T-helper 2 cell treated with Interferon-gamma antibody and Interleukin-4, amounts not matched to agents 5 μg/mL and 100 μg/mL, for 36 hours (primary cell): ENCODE measurements at regions not wholly inside any gene's neighbourhood (a gene's known extent, or its start where the extent isn't known, plus 50 kb on each side); places are given as distances from the start of the nearest gene placed in this dataset.

ENCODE experiments used
- DNase-seq: peaks from one replicate; pipeline ENCODE4 v3.0.0; 2021; ENCODE audit warnings: low spot score
- H3K27ac Mint-ChIP-seq: one replicate; pipeline ENCODE4 v1.8.0; 2021; ENCODE audit warnings: mild to moderate bottlenecking, mixed read lengths
- H3K27me3 Mint-ChIP-seq: one replicate; pipeline ENCODE4 v1.8.0; 2021; ENCODE audit warnings: low read depth, mixed read lengths
- H3K36me3 Mint-ChIP-seq: one replicate; pipeline ENCODE4 v1.8.0; 2021; ENCODE audit warnings: low read depth, mixed read lengths
- H3K4me1 Mint-ChIP-seq: one replicate; pipeline ENCODE4 v1.8.0; 2021; ENCODE audit warnings: low read depth, mixed read lengths
- H3K4me3 Mint-ChIP-seq: one replicate; pipeline ENCODE4 v1.8.0; 2022; ENCODE audit warnings: mild to moderate bottlenecking, moderate library complexity, mixed read lengths
- H3K9me3 Mint-ChIP-seq: one replicate; pipeline ENCODE4 v1.8.0; 2021; ENCODE audit warnings: mixed read lengths

GRCh38 chr1:87505391-87505983 is 176.8 kb downstream of the LMO4 start:
- Mint-ChIP-seq H3K36me3 (no peaks in the 10 kb centered on the region), H3K4me1 (peaks cover 2% of the 10 kb centered on the region), H3K27me3 (peaks cover 10% of the 10 kb centered on the region), H3K9me3 (no peaks in the 10 kb centered on the region), H3K27ac (no peak overlapping the region), H3K4me3 (no peak overlapping the region)
- DNase-seq, result no peak

GRCh38 chr1:87506147-87506546 is 177.5 kb downstream of the LMO4 start:
- Mint-ChIP-seq H3K4me1 (peaks cover 2% of the 10 kb centered on the region), H3K9me3 (no peaks in the 10 kb centered on the region), H3K27me3 (peaks cover 10% of the 10 kb centered on the region), H3K27ac (no peak overlapping the region), H3K36me3 (no peaks in the 10 kb centered on the region), H3K4me3 (no peak overlapping the region)
- no peak for DNase-seq

GRCh38 chr1:87508247-87508787 is 179.6 kb downstream of the LMO4 start:
- no peak for DNase-seq
- Mint-ChIP-seq H3K36me3 (no peaks in the 10 kb centered on the region), H3K9me3 (no peaks in the 10 kb centered on the region), H3K27me3 (peaks cover 11% of the 10 kb centered on the region), H3K27ac (no peak overlapping the region), H3K4me1 (peaks cover 2% of the 10 kb centered on the region), H3K4me3 (no peak overlapping the region)

GRCh38 chr1:87510540-87510939 is 181.9 kb downstream of the LMO4 start:
- no peaks in the 10 kb centered on the region for H3K36me3 Mint-ChIP-seq
- H3K9me3 Mint-ChIP-seq, result no peaks in the 10 kb centered on the region
- no peak overlapping the region for H3K27ac Mint-ChIP-seq
- no peak overlapping the region for H3K4me3 Mint-ChIP-seq
- H3K4me1 Mint-ChIP-seq, result peaks cover 2% of the 10 kb centered on the region
- DNase-seq, result no peak
- peaks cover 14% of the 10 kb centered on the region for H3K27me3 Mint-ChIP-seq

- Mint-ChIP-seq H3K4me1 (peaks cover 2% of the 10 kb centered on the region), H3K27ac (no peak overlapping the region), H3K9me3 (no peaks in the 10 kb centered on the region)
Measured at GRCh38 chr1:87511449-87511848, 182.8 kb downstream of the LMO4 start.

GRCh38 chr1:87512431-87512830 is 183.8 kb downstream of the LMO4 start:
- Mint-ChIP-seq H3K36me3 (no peaks in the 10 kb centered on the region), H3K4me1 (no peaks in the 10 kb centered on the region), H3K27ac (no peak overlapping the region), H3K4me3 (no peak overlapping the region), H3K9me3 (no peaks in the 10 kb centered on the region), H3K27me3 (peaks cover 9% of the 10 kb centered on the region)
- DNase-seq, result no peak

More at GRCh38 chr1:87511449-87511848, 182.8 kb downstream of the LMO4 start:
- Mint-ChIP-seq H3K36me3 (no peaks in the 10 kb centered on the region), H3K27me3 (peaks cover 16% of the 10 kb centered on the region), H3K4me3 (no peak overlapping the region)
- no peak for DNase-seq

- no peak for DNase-seq
- no peaks in the 10 kb centered on the region for H3K36me3 Mint-ChIP-seq
- no peaks in the 10 kb centered on the region for H3K9me3 Mint-ChIP-seq
- no peak overlapping the region for H3K27ac Mint-ChIP-seq
- H3K27me3 Mint-ChIP-seq, result peaks cover 12% of the 10 kb centered on the region
- H3K4me3 Mint-ChIP-seq, result no peak overlapping the region
- H3K4me1 Mint-ChIP-seq, result no peaks in the 10 kb centered on the region
Measured at GRCh38 chr1:87513255-87513654, 184.6 kb downstream of the LMO4 start.

GRCh38 chr1:87513966-87514660 is 185.4 kb downstream of the LMO4 start:
- Mint-ChIP-seq H3K4me1 (no peaks in the 10 kb centered on the region), H3K27ac (no peak overlapping the region), H3K27me3 (peaks cover 12% of the 10 kb centered on the region), H3K4me3 (no peak overlapping the region), H3K9me3 (no peaks in the 10 kb centered on the region), H3K36me3 (no peaks in the 10 kb centered on the region)
- DNase-seq, result no peak

GRCh38 chr1:87515781-87516180 is 187.1 kb downstream of the LMO4 start:
- Mint-ChIP-seq H3K4me1 (no peaks in the 10 kb centered on the region), H3K9me3 (no peaks in the 10 kb centered on the region), H3K4me3 (no peak overlapping the region), H3K36me3 (no peaks in the 10 kb centered on the region), H3K27ac (no peak overlapping the region), H3K27me3 (peaks cover 12% of the 10 kb centered on the region)
- DNase-seq, result no peak

- Mint-ChIP-seq H3K27me3 (peaks cover 10% of the 10 kb centered on the region), H3K9me3 (no peaks in the 10 kb centered on the region), H3K4me1 (peaks cover 4% of the 10 kb centered on the region), H3K4me3 (no peak overlapping the region), H3K36me3 (no peaks in the 10 kb centered on the region), H3K27ac (no peak overlapping the region)
- no peak for DNase-seq
Measured at GRCh38 chr1:87518794-87519193, 190.1 kb downstream of the LMO4 start.

GRCh38 chr1:87521452-87521851 is 192.8 kb downstream of the LMO4 start:
- Mint-ChIP-seq H3K4me1 (peaks cover 4% of the 10 kb centered on the region), H3K9me3 (no peaks in the 10 kb centered on the region), H3K27ac (no peak overlapping the region), H3K36me3 (no peaks in the 10 kb centered on the region), H3K4me3 (no peak overlapping the region), H3K27me3 (peaks cover 3% of the 10 kb centered on the region)
- DNase-seq, result no peak

- Mint-ChIP-seq H3K27ac (no peak overlapping the region), H3K9me3 (no peaks in the 10 kb centered on the region), H3K4me3 (no peak overlapping the region), H3K4me1 (peaks cover 4% of the 10 kb centered on the region), H3K27me3 (no peaks in the 10 kb centered on the region), H3K36me3 (no peaks in the 10 kb centered on the region)
- DNase-seq, result no peak
Measured at GRCh38 chr1:87523466-87523865, 194.8 kb downstream of the LMO4 start.

GRCh38 chr1:87524021-87524754 is 195.5 kb downstream of the LMO4 start:
- Mint-ChIP-seq H3K36me3 (no peaks in the 10 kb centered on the region), H3K4me1 (peaks cover 4% of the 10 kb centered on the region), H3K27me3 (no peaks in the 10 kb centered on the region), H3K9me3 (no peaks in the 10 kb centered on the region), H3K4me3 (no peak overlapping the region), H3K27ac (no peak overlapping the region)
- no peak for DNase-seq
